WTC11 (cell line): ENCODE measurements at regions not wholly inside any gene's neighbourhood (a gene's known extent, or its start where the extent isn't known, plus 50 kb on each side); places are given as distances from the start of the nearest gene placed in this dataset.

Experiments used
- ATAC-seq: fragments of 200-7000 bp; cut with Tn5 transposase; 2 replicates; pipeline ENCODE4 v1.10.0; 2021; ENCODE audit warnings: mild to moderate bottlenecking, moderate library complexity
- CTCF ChIA-PET: fragments of 300-600 bp; sonication (Branson Sonifier 250); formaldehyde crosslinking; loops from one replicate; lab custom pipeline; 2021; ENCODE audit warnings: antibody characterized with exemption; lab: Charles Lee
- POLR2A ChIA-PET: fragments of 350-600 bp; sonication (Branson Sonifier 250); formaldehyde crosslinking; loops from one replicate; lab custom pipeline; 2021; ENCODE audit warnings: antibody characterized with exemption; lab: Charles Lee
- DNase-seq: peaks from one replicate; pipeline ENCODE4 v3.0.0; 2021; ENCODE audit warnings: low spot score
- H3K27ac Mint-ChIP-seq: 2 replicates; pipeline ENCODE4 v1.8.0; 2021; ENCODE audit warnings: mixed read lengths
- H3K27me3 Mint-ChIP-seq: 2 replicates; pipeline ENCODE4 v1.8.0; 2021; ENCODE audit warnings: low read depth, mild to moderate bottlenecking, moderate library complexity, mixed read lengths
- H3K36me3 Mint-ChIP-seq: 2 replicates; pipeline ENCODE4 v1.8.0; 2021; ENCODE audit warnings: mixed read lengths
- H3K4me1 Mint-ChIP-seq: 2 replicates; pipeline ENCODE4 v1.8.0; 2022; ENCODE audit warnings: mixed read lengths
- H3K4me3 Mint-ChIP-seq: 2 replicates; pipeline ENCODE4 v1.8.0; 2021; ENCODE audit warnings: mild to moderate bottlenecking, moderate library complexity, mixed read lengths
- H3K9me3 Mint-ChIP-seq: 2 replicates; pipeline ENCODE4 v1.8.0; 2021; ENCODE audit warnings: mixed read lengths
- ESRRA ChIP-seq: sonication (generic); formaldehyde crosslinking; IDR thresholded peaks from 2 replicates; pipeline ENCODE4 v1.8.1; 2022; ENCODE audit warnings: mild to moderate bottlenecking, missing genetic modification reagents, borderline replicate concordance
- GRHL2 ChIP-seq: fragments of 250-450 bp; sonication (Bioruptor Pico); IDR thresholded peaks from 2 replicates; pipeline ENCODE4 v1.8.0; 2022; ENCODE audit warnings: mild to moderate bottlenecking, moderate library complexity; ENCODE audit not compliant: insufficient replicate concordance, severe bottlenecking
- GTF2I ChIP-seq: fragments of 250-450 bp; sonication (Bioruptor Pico); conservative IDR thresholded peaks from 2 replicates; pipeline ENCODE4 v1.4.0; 2021; ENCODE audit warnings: mild to moderate bottlenecking
- NFATC4 ChIP-seq: fragments of 250-450 bp; sonication (Bioruptor Pico); IDR thresholded peaks from 2 replicates; pipeline ENCODE4 v1.9.0; 2021; ENCODE audit warnings: mild to moderate bottlenecking
- NR2C2 ChIP-seq: sonication (generic); formaldehyde crosslinking; IDR thresholded peaks from 2 replicates; pipeline ENCODE4 v1.8.0; 2022; ENCODE audit warnings: mild to moderate bottlenecking, missing genetic modification reagents
- NR3C1 ChIP-seq: sonication (generic); formaldehyde crosslinking; conservative IDR thresholded peaks from 2 replicates; pipeline ENCODE4 v1.8.1; 2023; ENCODE audit warnings: low read depth, mild to moderate bottlenecking, missing genetic modification reagents
- ZNF121 ChIP-seq: sonication (generic); formaldehyde crosslinking; IDR thresholded peaks from 2 replicates; pipeline ENCODE4 v1.8.0; 2023; ENCODE audit warnings: missing genetic modification reagents
- ZNF219 ChIP-seq: sonication (generic); formaldehyde crosslinking; IDR thresholded peaks from 2 replicates; pipeline ENCODE4 v1.8.0; 2023; ENCODE audit warnings: missing genetic modification reagents, mild to moderate bottlenecking, borderline replicate concordance
- TF ChIP-seq, protein P1 (sequence below): sonication (generic); formaldehyde crosslinking; IDR thresholded peaks from 2 replicates; pipeline ENCODE4 v1.8.1; 2023; ENCODE audit warnings: mild to moderate bottlenecking, missing genetic modification reagents, borderline replicate concordance
- TF ChIP-seq, protein P2 (sequence below): fragments of 250-450 bp; sonication (Bioruptor Pico); conservative IDR thresholded peaks from 2 replicates; pipeline ENCODE4 v1.9.0; 2021; ENCODE audit warnings: mild to moderate bottlenecking
- TF ChIP-seq, protein P3 (sequence below): sonication (generic); formaldehyde crosslinking; IDR thresholded peaks from 2 replicates; pipeline ENCODE4 v1.8.1; 2023; ENCODE audit warnings: mild to moderate bottlenecking, missing genetic modification reagents, moderate library complexity
- TF ChIP-seq, protein P4 (sequence below): sonication (generic); formaldehyde crosslinking; IDR thresholded peaks from 2 replicates; pipeline ENCODE4 v1.8.0; 2022; ENCODE audit warnings: mild to moderate bottlenecking, missing genetic modification reagents
- TF ChIP-seq, protein P5 (sequence below): sonication (generic); formaldehyde crosslinking; IDR thresholded peaks from 2 replicates; pipeline ENCODE4 v1.8.0; 2022; ENCODE audit warnings: mild to moderate bottlenecking, missing genetic modification reagents
- TF ChIP-seq, protein P6 (sequence below): fragments of 250-450 bp; sonication (Bioruptor Pico); IDR thresholded peaks from 2 replicates; pipeline ENCODE4 v1.8.0; 2021; ENCODE audit warnings: mild to moderate bottlenecking
- TF ChIP-seq, protein P7 (sequence below): sonication (generic); formaldehyde crosslinking; conservative IDR thresholded peaks from 2 replicates; pipeline ENCODE4 v1.8.1; 2022; ENCODE audit warnings: mild to moderate bottlenecking, missing genetic modification reagents

DNA sequence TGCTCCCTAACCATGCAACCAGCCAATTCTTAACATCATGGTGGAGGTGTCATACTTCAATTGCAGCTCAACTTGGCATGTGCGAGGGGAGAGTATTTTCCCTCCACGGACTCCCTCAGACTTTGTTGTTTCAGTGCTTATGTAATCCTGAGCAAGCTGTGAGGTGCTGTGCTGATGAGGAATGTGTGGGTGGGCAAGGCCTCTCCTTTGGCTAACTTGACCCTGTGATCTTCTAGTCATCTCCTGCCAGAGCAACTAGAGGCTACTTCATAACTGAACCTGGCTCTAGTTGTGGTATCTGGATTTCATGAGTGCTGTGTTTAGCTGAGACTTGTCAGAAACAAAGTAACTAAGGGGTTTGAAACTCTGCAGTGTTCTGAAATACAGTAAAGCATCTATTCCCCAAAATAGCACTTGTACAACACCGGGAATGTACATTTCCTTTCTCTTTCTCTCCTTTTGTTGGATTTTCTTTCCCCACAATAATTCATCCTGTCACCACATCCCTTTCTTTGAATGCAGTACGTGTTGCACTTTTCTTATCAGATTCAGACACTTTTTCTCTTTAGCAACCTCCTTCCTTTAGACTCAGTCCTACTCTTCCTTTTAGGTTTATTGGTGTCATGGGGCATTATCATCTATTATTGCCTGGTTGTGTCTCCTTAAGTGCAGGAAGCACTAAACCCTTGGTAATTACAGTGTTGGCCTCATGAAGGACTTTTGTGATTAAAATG, 415.2 kb upstream of the NR3C2 start (continued):
- TF ChIP-seq, protein P1, sequence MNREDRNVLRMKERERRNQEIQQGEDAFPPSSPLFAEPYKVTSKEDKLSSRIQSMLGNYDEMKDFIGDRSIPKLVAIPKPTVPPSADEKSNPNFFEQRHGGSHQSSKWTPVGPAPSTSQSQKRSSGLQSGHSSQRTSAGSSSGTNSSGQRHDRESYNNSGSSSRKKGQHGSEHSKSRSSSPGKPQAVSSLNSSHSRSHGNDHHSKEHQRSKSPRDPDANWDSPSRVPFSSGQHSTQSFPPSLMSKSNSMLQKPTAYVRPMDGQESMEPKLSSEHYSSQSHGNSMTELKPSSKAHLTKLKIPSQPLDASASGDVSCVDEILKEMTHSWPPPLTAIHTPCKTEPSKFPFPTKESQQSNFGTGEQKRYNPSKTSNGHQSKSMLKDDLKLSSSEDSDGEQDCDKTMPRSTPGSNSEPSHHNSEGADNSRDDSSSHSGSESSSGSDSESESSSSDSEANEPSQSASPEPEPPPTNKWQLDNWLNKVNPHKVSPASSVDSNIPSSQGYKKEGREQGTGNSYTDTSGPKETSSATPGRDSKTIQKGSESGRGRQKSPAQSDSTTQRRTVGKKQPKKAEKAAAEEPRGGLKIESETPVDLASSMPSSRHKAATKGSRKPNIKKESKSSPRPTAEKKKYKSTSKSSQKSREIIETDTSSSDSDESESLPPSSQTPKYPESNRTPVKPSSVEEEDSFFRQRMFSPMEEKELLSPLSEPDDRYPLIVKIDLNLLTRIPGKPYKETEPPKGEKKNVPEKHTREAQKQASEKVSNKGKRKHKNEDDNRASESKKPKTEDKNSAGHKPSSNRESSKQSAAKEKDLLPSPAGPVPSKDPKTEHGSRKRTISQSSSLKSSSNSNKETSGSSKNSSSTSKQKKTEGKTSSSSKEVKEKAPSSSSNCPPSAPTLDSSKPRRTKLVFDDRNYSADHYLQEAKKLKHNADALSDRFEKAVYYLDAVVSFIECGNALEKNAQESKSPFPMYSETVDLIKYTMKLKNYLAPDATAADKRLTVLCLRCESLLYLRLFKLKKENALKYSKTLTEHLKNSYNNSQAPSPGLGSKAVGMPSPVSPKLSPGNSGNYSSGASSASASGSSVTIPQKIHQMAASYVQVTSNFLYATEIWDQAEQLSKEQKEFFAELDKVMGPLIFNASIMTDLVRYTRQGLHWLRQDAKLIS (CRISPR knock-in tag) = no peak
- TF ChIP-seq NFATC4 (CRISPR knock-in tag) (no peak), GTF2I (CRISPR knock-in tag) (no peak), GRHL2 (CRISPR knock-in tag) (no peak), ZNF121 (CRISPR knock-in tag) (no peak)
- TF ChIP-seq, protein P2, sequence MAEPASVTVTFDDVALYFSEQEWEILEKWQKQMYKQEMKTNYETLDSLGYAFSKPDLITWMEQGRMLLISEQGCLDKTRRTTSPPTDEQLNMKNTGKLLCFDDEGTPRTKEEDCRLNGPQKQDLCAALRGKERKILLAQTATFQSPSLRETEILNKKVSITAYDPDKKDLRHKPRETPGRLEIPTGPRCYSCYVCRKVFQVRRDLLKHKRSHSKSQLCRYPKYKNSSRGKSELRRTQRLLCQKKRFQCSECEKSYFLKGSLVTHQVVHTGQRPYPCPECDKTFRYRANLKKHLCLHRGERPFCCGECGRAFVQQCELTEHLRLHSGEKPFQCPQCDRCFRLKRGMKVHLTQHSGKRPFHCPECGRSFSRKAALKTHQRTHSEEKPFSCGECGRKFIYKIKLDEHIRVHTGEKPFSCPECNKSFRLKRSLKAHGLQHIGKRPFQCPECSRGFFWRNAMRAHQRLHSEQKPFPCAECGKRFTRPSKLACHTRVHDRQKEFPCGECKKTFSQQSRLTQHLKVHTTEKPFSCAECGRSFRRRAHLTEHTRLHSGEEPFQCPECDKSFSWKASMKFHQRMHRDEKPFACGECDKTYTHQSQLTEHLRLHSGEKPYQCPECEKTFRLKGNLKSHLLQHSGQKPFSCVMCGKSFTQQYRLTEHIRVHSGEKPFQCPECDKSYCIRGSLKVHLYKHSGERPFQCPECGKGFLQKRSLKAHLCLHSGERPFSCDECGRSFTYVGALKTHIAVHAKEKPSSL (CRISPR knock-in tag) = no peak
- TF ChIP-seq, protein P3, sequence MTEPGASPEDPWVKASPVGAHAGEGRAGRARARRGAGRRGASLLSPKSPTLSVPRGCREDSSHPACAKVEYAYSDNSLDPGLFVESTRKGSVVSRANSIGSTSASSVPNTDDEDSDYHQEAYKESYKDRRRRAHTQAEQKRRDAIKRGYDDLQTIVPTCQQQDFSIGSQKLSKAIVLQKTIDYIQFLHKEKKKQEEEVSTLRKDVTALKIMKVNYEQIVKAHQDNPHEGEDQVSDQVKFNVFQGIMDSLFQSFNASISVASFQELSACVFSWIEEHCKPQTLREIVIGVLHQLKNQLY (CRISPR knock-in tag) = no peak
- TF ChIP-seq, protein P4, sequence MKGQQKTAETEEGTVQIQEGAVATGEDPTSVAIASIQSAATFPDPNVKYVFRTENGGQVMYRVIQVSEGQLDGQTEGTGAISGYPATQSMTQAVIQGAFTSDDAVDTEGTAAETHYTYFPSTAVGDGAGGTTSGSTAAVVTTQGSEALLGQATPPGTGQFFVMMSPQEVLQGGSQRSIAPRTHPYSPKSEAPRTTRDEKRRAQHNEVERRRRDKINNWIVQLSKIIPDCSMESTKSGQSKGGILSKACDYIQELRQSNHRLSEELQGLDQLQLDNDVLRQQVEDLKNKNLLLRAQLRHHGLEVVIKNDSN (CRISPR knock-in tag) = no peak

DNA sequence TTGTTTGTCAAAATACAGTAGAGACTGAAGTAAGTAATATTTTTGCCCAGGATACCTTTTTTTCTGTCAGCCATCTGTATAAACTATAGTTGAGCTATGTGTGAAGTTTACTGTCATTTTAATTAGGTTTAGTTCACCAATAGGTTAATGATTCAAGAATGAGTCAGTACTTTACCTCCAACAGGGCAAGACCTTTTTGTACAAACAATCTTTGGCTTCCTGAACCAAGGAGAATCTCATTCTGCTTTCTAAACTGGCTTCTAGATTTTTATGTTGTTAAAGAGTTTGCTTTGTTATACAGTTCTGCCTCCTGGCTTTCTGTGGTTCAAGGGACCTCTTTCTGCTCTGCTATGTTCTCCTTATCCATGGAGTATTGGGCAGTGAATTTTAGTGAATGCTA, 412.0 kb upstream of the NR3C2 start:
- POLR2A ChIA-PET = no interaction called here
- Mint-ChIP-seq H3K27me3 (no peaks in the 10 kb centered on the region), H3K9me3 (peaks cover 31% of the 10 kb centered on the region), H3K4me1 (peaks cover 6% of the 10 kb centered on the region; the same call in 1 of the 2 replicates), H3K27ac (no peak overlapping the region), H3K4me3 (no peak overlapping the region), H3K36me3 (peaks cover 13% of the 10 kb centered on the region)
- TF ChIP-seq NR2C2 (CRISPR knock-in tag) = no peak
- no peak for ATAC-seq
- no peak for DNase-seq
- CTCF ChIA-PET = no interaction called here

DNA sequence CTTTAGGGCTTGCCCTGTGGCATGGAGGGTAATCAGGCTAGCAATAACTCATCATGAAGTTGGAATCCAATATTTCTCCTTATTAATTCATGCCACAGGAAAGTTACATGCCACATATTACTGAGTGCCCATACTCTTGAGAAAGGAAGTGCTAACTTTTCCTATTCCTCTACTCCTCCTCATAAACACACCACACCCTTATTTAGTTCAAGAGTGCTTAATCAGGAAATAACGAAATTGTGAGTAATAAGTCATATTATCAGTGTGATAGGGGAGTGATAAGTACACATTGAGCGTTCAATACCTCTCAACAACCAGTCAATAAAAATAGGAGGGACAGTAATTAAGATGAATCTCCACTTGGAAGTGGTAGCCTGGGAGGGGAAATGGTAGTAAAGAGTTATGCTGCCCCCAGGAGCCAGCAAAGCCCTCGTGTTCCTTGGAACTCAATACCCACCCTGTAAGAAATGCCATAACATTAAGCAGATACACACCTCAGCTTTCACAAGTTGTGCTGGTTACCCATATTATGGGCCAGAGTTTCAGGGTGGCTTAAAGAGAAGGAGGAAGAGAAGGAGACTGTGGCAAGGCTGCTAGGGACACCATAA, 410.0 kb upstream of the NR3C2 start:
- Mint-ChIP-seq H3K4me3 (no peak overlapping the region), H3K4me1 (peaks cover 16% of the 10 kb centered on the region), H3K9me3 (peaks cover 25% of the 10 kb centered on the region), H3K27ac (no peak overlapping the region), H3K27me3 (no peaks in the 10 kb centered on the region), H3K36me3 (peaks cover 13% of the 10 kb centered on the region)
- no peak for DNase-seq
- CTCF ChIA-PET = no interaction called here
- POLR2A ChIA-PET = no interaction called here
- peak; percentile 38; the same call in 1 of the 2 replicates for ATAC-seq
- no peak for TF ChIP-seq NR3C1 (CRISPR knock-in tag)
- TF ChIP-seq, protein P5, sequence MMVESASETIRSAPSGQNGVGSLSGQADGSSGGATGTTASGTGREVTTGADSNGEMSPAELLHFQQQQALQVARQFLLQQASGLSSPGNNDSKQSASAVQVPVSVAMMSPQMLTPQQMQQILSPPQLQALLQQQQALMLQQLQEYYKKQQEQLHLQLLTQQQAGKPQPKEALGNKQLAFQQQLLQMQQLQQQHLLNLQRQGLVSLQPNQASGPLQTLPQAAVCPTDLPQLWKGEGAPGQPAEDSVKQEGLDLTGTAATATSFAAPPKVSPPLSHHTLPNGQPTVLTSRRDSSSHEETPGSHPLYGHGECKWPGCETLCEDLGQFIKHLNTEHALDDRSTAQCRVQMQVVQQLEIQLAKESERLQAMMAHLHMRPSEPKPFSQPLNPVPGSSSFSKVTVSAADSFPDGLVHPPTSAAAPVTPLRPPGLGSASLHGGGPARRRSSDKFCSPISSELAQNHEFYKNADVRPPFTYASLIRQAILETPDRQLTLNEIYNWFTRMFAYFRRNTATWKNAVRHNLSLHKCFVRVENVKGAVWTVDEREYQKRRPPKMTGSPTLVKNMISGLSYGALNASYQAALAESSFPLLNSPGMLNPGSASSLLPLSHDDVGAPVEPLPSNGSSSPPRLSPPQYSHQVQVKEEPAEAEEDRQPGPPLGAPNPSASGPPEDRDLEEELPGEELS (CRISPR knock-in tag) = no peak
- TF ChIP-seq, protein P6, sequence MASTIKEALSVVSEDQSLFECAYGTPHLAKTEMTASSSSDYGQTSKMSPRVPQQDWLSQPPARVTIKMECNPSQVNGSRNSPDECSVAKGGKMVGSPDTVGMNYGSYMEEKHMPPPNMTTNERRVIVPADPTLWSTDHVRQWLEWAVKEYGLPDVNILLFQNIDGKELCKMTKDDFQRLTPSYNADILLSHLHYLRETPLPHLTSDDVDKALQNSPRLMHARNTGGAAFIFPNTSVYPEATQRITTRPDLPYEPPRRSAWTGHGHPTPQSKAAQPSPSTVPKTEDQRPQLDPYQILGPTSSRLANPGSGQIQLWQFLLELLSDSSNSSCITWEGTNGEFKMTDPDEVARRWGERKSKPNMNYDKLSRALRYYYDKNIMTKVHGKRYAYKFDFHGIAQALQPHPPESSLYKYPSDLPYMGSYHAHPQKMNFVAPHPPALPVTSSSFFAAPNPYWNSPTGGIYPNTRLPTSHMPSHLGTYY (CRISPR knock-in tag) = no peak
- no peak for TF ChIP-seq ESRRA (CRISPR knock-in tag)
- TF ChIP-seq, protein P7, sequence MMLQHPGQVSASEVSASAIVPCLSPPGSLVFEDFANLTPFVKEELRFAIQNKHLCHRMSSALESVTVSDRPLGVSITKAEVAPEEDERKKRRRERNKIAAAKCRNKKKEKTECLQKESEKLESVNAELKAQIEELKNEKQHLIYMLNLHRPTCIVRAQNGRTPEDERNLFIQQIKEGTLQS (CRISPR knock-in tag) = no peak
- no peak for TF ChIP-seq ZNF219 (CRISPR knock-in tag)
